A549 (cell line): ENCODE measurements at regions not wholly inside any gene's neighbourhood (a gene's known extent, or its start where the extent isn't known, plus 50 kb on each side); places are given as distances from the start of the nearest gene placed in this dataset.

Experiments used
- ATAC-seq, 2 experiments: fragments of 200-7000 bp in 1 of 2; fragments of >200 bp in 1 of 2; cut with Nextera tagmentation in 1 of 2; cut with Tn5 transposase in 1 of 2; 3 replicates each; pipeline versions ENCODE4 v1.8.0 to v1.9.1; 2018 to 2020; ENCODE audit warnings: mild to moderate bottlenecking in 1 of 2, moderate library complexity in 1 of 2
- CTCF ChIA-PET: fragments of 300-600 bp; sonication (Branson Sonifier 250); formaldehyde crosslinking; extraction: SDS; loops from one replicate; lab custom pipeline; 2021; ENCODE audit warnings: antibody characterized with exemption, inconsistent platforms; lab: Yijun Ruan, JAX
- POLR2A ChIA-PET: fragments of 350-600 bp; formaldehyde crosslinking; extraction: SDS; loops from one replicate; lab custom pipeline; 2021; ENCODE audit warnings: antibody characterized with exemption, inconsistent platforms; lab: Yijun Ruan, JAX
- DNase-seq, 2 experiments: peaks; one replicate each; pipeline versions ENCODE4 v3.0.0 to v3.0.0-alpha.2; 2011 to 2016; ENCODE audit warnings: low read depth in 1 of 2, low spot score in 1 of 2
- FAIRE-seq: peaks from 2 replicates; lab custom pipeline; 2011; peaks lifted over from hg19 to GRCh38; lab: Jason Lieb, UNC
- H3K27ac ChIP-seq, 2 experiments: fragments of >200 bp; sonication (Bioruptor Twin); formaldehyde crosslinking; 3 replicates each; pipeline ENCODE4 v1.5.1; 2016 to 2017
- H3K4me1 ChIP-seq: fragments of >200 bp; sonication (Bioruptor Twin); formaldehyde crosslinking; 3 replicates; pipeline ENCODE4 v1.6.1; 2016
- H3K4me2 ChIP-seq: fragments of >200 bp; sonication (Bioruptor Twin); formaldehyde crosslinking; 3 replicates; pipeline ENCODE4 v1.6.1; 2016
- H3K4me3 ChIP-seq: fragments of >200 bp; sonication (Bioruptor Twin); formaldehyde crosslinking; 3 replicates; pipeline ENCODE4 v1.5.1; 2016
- H3K9me3 ChIP-seq: fragments of >200 bp; sonication (Bioruptor Twin); formaldehyde crosslinking; 3 replicates; pipeline ENCODE4 v1.6.1; 2016
- BCL3 ChIP-seq: fragments of >200 bp; sonication (Bioruptor Twin); formaldehyde crosslinking; IDR thresholded peaks from 3 replicates; pipeline ENCODE4 v1.6.1; 2016
- CBX8 ChIP-seq: fragments of 200-600 bp; sonication (generic); IDR thresholded peaks from 2 replicates; pipeline ENCODE4 v1.6.1; 2016
- CEBPB ChIP-seq, 2 experiments: fragments of >200 bp in 1 of 2; sonication (Bioruptor Twin) in 1 of 2; formaldehyde crosslinking in 1 of 2; IDR thresholded peaks; 2 replicates each; pipeline ENCODE4 v1.6.1; 2012 to 2016
- CHD4 ChIP-seq: fragments of 200-600 bp; sonication (generic); IDR thresholded peaks from 2 replicates; pipeline ENCODE4 v1.6.1; 2016; ENCODE audit warnings: antibody characterized with exemption, mild to moderate bottlenecking, borderline replicate concordance
- E2F6 ChIP-seq: IDR thresholded peaks from 2 replicates; pipeline ENCODE4 v1.6.1; 2012; ENCODE audit warnings: low read depth, borderline replicate concordance
- EHF ChIP-seq: fragments of 250-450 bp; sonication (Bioruptor Pico); IDR thresholded peaks from 2 replicates; pipeline ENCODE4 v1.5.0; 2020; ENCODE audit warnings: mild to moderate bottlenecking
- EHMT2 ChIP-seq: fragments of 200-600 bp; sonication (generic); IDR thresholded peaks from 2 replicates; pipeline ENCODE4 v1.6.1; 2016; ENCODE audit warnings: antibody characterized with exemption, low read depth, mild to moderate bottlenecking, moderate library complexity
- EP300 ChIP-seq, 2 experiments: fragments of >200 bp; sonication (Bioruptor Twin); formaldehyde crosslinking; IDR thresholded peaks; 2 replicates in 1 of 2; 3 replicates in 1 of 2; pipeline ENCODE4 v1.6.1; 2016 to 2017
- ESRRA ChIP-seq: fragments of 150-350 bp; IDR thresholded peaks from 2 replicates; pipeline ENCODE4 v1.6.1; 2014; ENCODE audit warnings: mild to moderate bottlenecking, low read length, borderline replicate concordance
- FOSB ChIP-seq: fragments of 250-450 bp; sonication (Bioruptor Pico); IDR thresholded peaks from 2 replicates; pipeline ENCODE4 v1.5.0; 2020; ENCODE audit warnings: mild to moderate bottlenecking, moderate library complexity
- FOSL2 ChIP-seq, 2 experiments: fragments of 450-650 bp in 1 of 2; fragments of >200 bp in 1 of 2; sonication (Bioruptor Twin) in 1 of 2; formaldehyde crosslinking; IDR thresholded peaks; 2 replicates each; pipeline versions ENCODE4 v1.5.0 to v1.6.1; 2016 to 2020; ENCODE audit warnings: mild to moderate bottlenecking in 1 of 2, moderate library complexity in 1 of 2
- FOXS1 ChIP-seq: fragments of 250-450 bp; sonication (Bioruptor Pico); IDR thresholded peaks from 2 replicates; pipeline ENCODE4 v1.5.0; 2020; ENCODE audit warnings: mild to moderate bottlenecking, moderate library complexity
- GATA3 ChIP-seq: IDR thresholded peaks from 2 replicates; pipeline ENCODE4 v1.6.1; 2012; ENCODE audit warnings: borderline replicate concordance
- HDAC2 ChIP-seq: fragments of 200-600 bp; sonication (generic); IDR thresholded peaks from 2 replicates; pipeline ENCODE4 v1.6.1; 2016
- HES2 ChIP-seq: fragments of >200 bp; sonication (Bioruptor Twin); formaldehyde crosslinking; IDR thresholded peaks from 2 replicates; pipeline ENCODE4 v1.6.1; 2016
- HEYL ChIP-seq: fragments of 250-450 bp; sonication (Bioruptor Pico); IDR thresholded peaks from 2 replicates; pipeline ENCODE4 v1.8.0; 2021; ENCODE audit warnings: mild to moderate bottlenecking, moderate library complexity
- HOXA7 ChIP-seq: fragments of 250-450 bp; sonication (Bioruptor Pico); IDR thresholded peaks from 2 replicates; pipeline ENCODE4 v1.5.0; 2020; ENCODE audit warnings: mild to moderate bottlenecking, moderate library complexity
- HOXB5 ChIP-seq: fragments of 250-450 bp; sonication (Bioruptor Pico); IDR thresholded peaks from 2 replicates; pipeline ENCODE4 v1.5.0; 2020; ENCODE audit warnings: mild to moderate bottlenecking, moderate library complexity
- JUN ChIP-seq, 2 experiments: fragments of >200 bp; sonication (Bioruptor Twin); formaldehyde crosslinking; IDR thresholded peaks; 2 replicates in 1 of 2; 3 replicates in 1 of 2; pipeline ENCODE4 v1.6.1; 2016 to 2017
- JUNB ChIP-seq: fragments of >200 bp; sonication (Bioruptor Twin); formaldehyde crosslinking; IDR thresholded peaks from 2 replicates; pipeline ENCODE4 v1.6.1; 2016
- KDM1A ChIP-seq: fragments of 200-600 bp; sonication (generic); IDR thresholded peaks from 2 replicates; pipeline ENCODE4 v1.6.1; 2016; ENCODE audit warnings: low read depth, mild to moderate bottlenecking
- KDM5A ChIP-seq: fragments of 200-600 bp; sonication (generic); IDR thresholded peaks from 2 replicates; pipeline ENCODE4 v1.6.1; 2016; ENCODE audit warnings: antibody characterized with exemption, mild to moderate bottlenecking
- MAX ChIP-seq: IDR thresholded peaks from 2 replicates; pipeline ENCODE4 v1.6.1; 2012
- MAZ ChIP-seq: fragments of 150-350 bp; IDR thresholded peaks from 2 replicates; pipeline ENCODE4 v1.6.1; 2014; ENCODE audit warnings: antibody characterized with exemption, low read depth, low read length, borderline replicate concordance
- MYC ChIP-seq: IDR thresholded peaks from 2 replicates; pipeline ENCODE4 v1.6.1; 2012; ENCODE audit warnings: mild to moderate bottlenecking, inconsistent platforms, low read length, improper control_type of control experiment, borderline replicate concordance
- NFE2L2 ChIP-seq: fragments of 150-350 bp; conservative IDR thresholded peaks from 2 replicates; pipeline ENCODE4 v1.6.1; 2014; ENCODE audit warnings: low read length
- NPAS2 ChIP-seq: fragments of 250-450 bp; sonication (Bioruptor Pico); IDR thresholded peaks from 2 replicates; pipeline ENCODE4 v1.8.0; 2022; ENCODE audit warnings: mild to moderate bottlenecking, moderate library complexity, borderline replicate concordance
- NR3C1 ChIP-seq: fragments of >200 bp; sonication (Bioruptor Twin); formaldehyde crosslinking; IDR thresholded peaks from 3 replicates; pipeline ENCODE4 v1.6.1; 2017
- PBX3 ChIP-seq: IDR thresholded peaks from 2 replicates; pipeline ENCODE4 v1.6.1; 2012
- RAD21 ChIP-seq, 2 experiments: fragments of >200 bp in 1 of 2; sonication (Bioruptor Twin) in 1 of 2; formaldehyde crosslinking in 1 of 2; IDR thresholded peaks in 1 of 2; conservative IDR thresholded peaks in 1 of 2; 2 replicates in 1 of 2; 3 replicates in 1 of 2; pipeline ENCODE4 v1.6.1; 2012 to 2018; ENCODE audit warnings: inconsistent platforms in 1 of 2
- RARB ChIP-seq: fragments of 250-450 bp; sonication (Bioruptor Pico); IDR thresholded peaks from 2 replicates; pipeline ENCODE4 v1.8.0; 2021; ENCODE audit warnings: mild to moderate bottlenecking, moderate library complexity
- RNF2 ChIP-seq: fragments of 200-600 bp; sonication (generic); IDR thresholded peaks from 2 replicates; pipeline ENCODE4 v1.6.1; 2016; ENCODE audit warnings: low read depth, mild to moderate bottlenecking, antibody characterized with exemption, moderate library complexity, borderline replicate concordance
- SREBF2 ChIP-seq: fragments of 450-650 bp; IDR thresholded peaks from 2 replicates; pipeline ENCODE4 v1.6.1; 2014; ENCODE audit warnings: mild to moderate bottlenecking, moderate library complexity
- TP53 ChIP-seq: fragments of 250-450 bp; sonication (Bioruptor Pico); IDR thresholded peaks from 2 replicates; pipeline ENCODE4 v1.5.0; 2021; ENCODE audit warnings: mild to moderate bottlenecking, moderate library complexity
- USF2 ChIP-seq: fragments of 450-650 bp; IDR thresholded peaks from 2 replicates; pipeline ENCODE4 v1.6.1; 2014; ENCODE audit warnings: antibody characterized with exemption
- ZNF302 ChIP-seq: fragments of 250-450 bp; sonication (Bioruptor Pico); IDR thresholded peaks from 2 replicates; pipeline ENCODE4 v1.9.0; 2021; ENCODE audit warnings: inconsistent platforms, mild to moderate bottlenecking, moderate library complexity
- ZSCAN20 ChIP-seq: fragments of 250-450 bp; sonication (Bioruptor Pico); IDR thresholded peaks from 2 replicates; pipeline ENCODE4 v1.8.0; 2022; ENCODE audit warnings: mild to moderate bottlenecking, moderate library complexity
- WGBS: methylation state at CpG from one replicate; pipeline ENCODE4 v1.1.6; 2017; ENCODE audit errors: missing lambda C conversion rate; 5-methylcytosine and 5-hydroxymethylcytosine counted together

- peak; percentile 58 to 73; a peak in 5 of 6 replicates for ATAC-seq
- ChIA-PET POLR2A (interaction anchor here (1.0 kb wide), 2 partner anchors 201 kb away, joined by 3 read pairs; partner anchors contain the start of gene EDN1), CTCF (interaction anchor here (1.2 to 2.1 kb wide), 4 partner anchors 112 to 201 kb away, joined by 3 to 5 read pairs (median 4); partner anchors contain the start of gene EDN1)
- Histone ChIP-seq H3K4me2 (peak overlapping the region; percentile 51), H3K9me3 (peaks cover 34% of the 10 kb centered on the region), H3K27ac (peak overlapping the region; percentile 94 to 98), H3K4me1 (peaks cover 47% of the 10 kb centered on the region), H3K4me3 (no peak overlapping the region)
- WGBS: 11% methylated on average over 2 of the region's 2 CpGs
- peak in 1 of 2 experiments; percentile 80 for DNase-seq
- FAIRE-seq: peak; percentile 28
- peak; percentile 79 for TF ChIP-seq JUNB
- no peak for TF ChIP-seq PBX3
- no peak for TF ChIP-seq USF2
- 0 out of 2 replicates have a peak, but pooled peaks have one; percentile 36 for TF ChIP-seq EHMT2
- TF ChIP-seq RARB (CRISPR knock-in tag): no peak
- peak; percentile 92 for TF ChIP-seq HOXB5 (CRISPR knock-in tag)
- TF ChIP-seq GATA3: peak; percentile 66
- no peak for TF ChIP-seq HOXA7 (CRISPR knock-in tag)
- no peak for TF ChIP-seq HES2
- peak; percentile 74; the same call in 1 of the 2 replicates for TF ChIP-seq ZNF302 (CRISPR knock-in tag)
- no peak for TF ChIP-seq MAZ
- peak; percentile 47 for TF ChIP-seq HEYL (CRISPR knock-in tag)
- no peak for TF ChIP-seq MYC
- no peak for TF ChIP-seq CBX8
- TF ChIP-seq NR3C1: no peak
- no peak for TF ChIP-seq SREBF2
- TF ChIP-seq FOXS1 (CRISPR knock-in tag): peak; percentile 8; the same call in 1 of the 2 replicates
- peak; percentile 76 for TF ChIP-seq FOSL2 (IDR thresholded peaks at IDR 0.05)
- TF ChIP-seq FOSL2 (CRISPR knock-in tag; IDR thresholded peaks at IDR 0.05): peak; percentile 83
- no peak for TF ChIP-seq NFE2L2
- no peak for TF ChIP-seq CHD4
- peak; percentile 15; the same call in 1 of the 2 replicates for TF ChIP-seq ZSCAN20
- TF ChIP-seq EP300 (IDR thresholded peaks at IDR 0.05): peak; percentile 45 to 68; a peak in 3 of 5 replicates
- peak in 1 of 2 experiments; percentile 37; a peak in 1 of 5 replicates for TF ChIP-seq RAD21 (conservative IDR thresholded peaks at IDR 0.05 in 1 of 2, IDR thresholded peaks at IDR 0.05 in 1 of 2)
- peak; percentile 39; the same call in 1 of the 2 replicates for TF ChIP-seq E2F6
- TF ChIP-seq CEBPB (IDR thresholded peaks at IDR 0.05): peak; percentile 39 to 81; a peak in 2 of 4 replicates
- TF ChIP-seq ESRRA: no peak
- peak; percentile 23; the same call in 1 of the 3 replicates for TF ChIP-seq BCL3
- TF ChIP-seq FOSB: no peak
- TF ChIP-seq RNF2: no peak
- no peak for TF ChIP-seq NPAS2 (CRISPR knock-in tag)
- TF ChIP-seq HDAC2: no peak
- peak; percentile 56; the same call in 1 of the 2 replicates for TF ChIP-seq MAX
- no peak; the same call in 1 of the 2 replicates for TF ChIP-seq EHF
- TF ChIP-seq KDM1A: no peak
- 0 out of 2 replicates have a peak, but pooled peaks have one; percentile 79 for TF ChIP-seq TP53
- TF ChIP-seq JUN (IDR thresholded peaks at IDR 0.05): peak; percentile 71 to 80; a peak in 3 of 5 replicates
- no peak for TF ChIP-seq KDM5A
Measured at GRCh38 chr6:12490904-12491571, 200.9 kb downstream of the EDN1 start.
